ENCODE measurements at regions not wholly inside any gene's neighbourhood (a gene's known extent, or its start where the extent isn't known, plus 50 kb on each side); places are given as distances from the start of the nearest gene placed in this dataset.

DNA sequence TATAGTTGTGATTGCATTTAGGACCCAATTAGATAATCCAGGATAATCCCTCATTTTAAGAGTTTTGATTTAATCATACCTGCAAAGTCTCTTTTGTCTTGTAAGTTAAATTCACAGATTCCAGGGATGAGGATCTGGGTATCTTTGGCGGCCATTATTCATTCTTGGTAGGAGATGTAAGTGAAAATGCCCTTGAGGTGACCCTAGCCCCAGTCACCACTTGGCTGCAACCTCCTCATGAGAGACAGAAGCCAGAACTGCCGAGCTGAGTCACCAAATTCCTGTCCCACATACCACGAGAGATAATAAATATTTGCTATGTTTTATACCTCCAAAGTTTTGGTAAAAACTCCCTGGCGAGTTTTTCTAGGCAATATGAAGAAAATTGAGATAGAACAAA lies 389.4 kb downstream of the RFC3 start:
- ATAC-seq (peak; percentile 67), DNase-seq (ENCODE audit: low read depth, low spot score) (no peak)
- no TSS peak for BruUV-seq (replicated peaks)
- ChIA-PET RAD21 (ENCODE audit: low non-redundant PET in 1 of 2, low total read pairs in 2 of 2, uncharacterized antibody in 2 of 2, unreplicated experiment in 2 of 2) (no interaction called here), CTCF (interaction anchor here (1.8 kb wide), 1 partner anchor 130 kb away, joined by 3 read pairs; no protein-coding TSS in a partner anchor), POLR2A (no interaction called here)
- Histone ChIP-seq H3K9me3 (ENCODE audit: control insufficient read depth in 1 of 2, insufficient read depth in 1 of 2, low read depth in 1 of 2, low read length in 2 of 2) (no peaks in the 10 kb centered on the region), H3K27ac (ENCODE audit: low read depth, low read length) (no peak overlapping the region), H3K79me2 (ENCODE audit: insufficient read depth, low read length) (no peaks in the 10 kb centered on the region), H2AFZ (ENCODE audit: low read depth, low read length, poor library complexity, severe bottlenecking) (peak overlapping the region; percentile 49), H3K9ac (ENCODE audit: low read length) (no peak overlapping the region), H3K4me3 (replicated peaks in 1 of 2; ENCODE audit: low read depth in 1 of 2, low read length in 2 of 2) (no peak overlapping the region), H3K4me2 (ENCODE audit: low read length) (peak overlapping the region; percentile 11; the same call in 1 of the 2 replicates), H4K20me1 (ENCODE audit: insufficient read depth) (no peaks in the 10 kb centered on the region), H3K4me1 (ENCODE audit: control insufficient read depth in 1 of 2, insufficient read depth in 2 of 2, low read length in 2 of 2) (peaks cover 0 to 10% of the 10 kb centered on the region in 2 experiments; a peak in 2 of 4 replicates), H3K27me3 (ENCODE audit: insufficient read depth, low read length) (no peaks in the 10 kb centered on the region), H3K36me3 (ENCODE audit: control insufficient read depth in 1 of 2, insufficient read depth in 2 of 2, low read length in 2 of 2) (no peaks in the 10 kb centered on the region), H3K9me2 (ENCODE audit: insufficient read depth) (no peaks in the 10 kb centered on the region)
- intact Hi-C loops (cut with micrococcal nuclease), result no loop called here
- TF ChIP-seq EZH2 (IDR thresholded peaks at IDR 0.05), result no peak
- TF ChIP-seq EGR1 (IDR thresholded peaks at IDR 0.05; ENCODE audit: low read depth), result no peak
- TF ChIP-seq, protein P1, sequence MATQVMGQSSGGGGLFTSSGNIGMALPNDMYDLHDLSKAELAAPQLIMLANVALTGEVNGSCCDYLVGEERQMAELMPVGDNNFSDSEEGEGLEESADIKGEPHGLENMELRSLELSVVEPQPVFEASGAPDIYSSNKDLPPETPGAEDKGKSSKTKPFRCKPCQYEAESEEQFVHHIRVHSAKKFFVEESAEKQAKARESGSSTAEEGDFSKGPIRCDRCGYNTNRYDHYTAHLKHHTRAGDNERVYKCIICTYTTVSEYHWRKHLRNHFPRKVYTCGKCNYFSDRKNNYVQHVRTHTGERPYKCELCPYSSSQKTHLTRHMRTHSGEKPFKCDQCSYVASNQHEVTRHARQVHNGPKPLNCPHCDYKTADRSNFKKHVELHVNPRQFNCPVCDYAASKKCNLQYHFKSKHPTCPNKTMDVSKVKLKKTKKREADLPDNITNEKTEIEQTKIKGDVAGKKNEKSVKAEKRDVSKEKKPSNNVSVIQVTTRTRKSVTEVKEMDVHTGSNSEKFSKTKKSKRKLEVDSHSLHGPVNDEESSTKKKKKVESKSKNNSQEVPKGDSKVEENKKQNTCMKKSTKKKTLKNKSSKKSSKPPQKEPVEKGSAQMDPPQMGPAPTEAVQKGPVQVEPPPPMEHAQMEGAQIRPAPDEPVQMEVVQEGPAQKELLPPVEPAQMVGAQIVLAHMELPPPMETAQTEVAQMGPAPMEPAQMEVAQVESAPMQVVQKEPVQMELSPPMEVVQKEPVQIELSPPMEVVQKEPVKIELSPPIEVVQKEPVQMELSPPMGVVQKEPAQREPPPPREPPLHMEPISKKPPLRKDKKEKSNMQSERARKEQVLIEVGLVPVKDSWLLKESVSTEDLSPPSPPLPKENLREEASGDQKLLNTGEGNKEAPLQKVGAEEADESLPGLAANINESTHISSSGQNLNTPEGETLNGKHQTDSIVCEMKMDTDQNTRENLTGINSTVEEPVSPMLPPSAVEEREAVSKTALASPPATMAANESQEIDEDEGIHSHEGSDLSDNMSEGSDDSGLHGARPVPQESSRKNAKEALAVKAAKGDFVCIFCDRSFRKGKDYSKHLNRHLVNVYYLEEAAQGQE (IDR thresholded peaks at IDR 0.05; ENCODE audit: low read depth), result no peak
- no peak for TF ChIP-seq POLR2AphosphoS5 (IDR thresholded peaks at IDR 0.05; ENCODE audit: low read depth, low read length)
- no peak for TF ChIP-seq SP1 (IDR thresholded peaks at IDR 0.05; ENCODE audit: low read depth)
- TF ChIP-seq ZBTB33 (IDR thresholded peaks at IDR 0.05; ENCODE audit: extremely low read depth, insufficient replicate concordance, low read length), result no peak
- TF ChIP-seq CEBPB (IDR thresholded peaks at IDR 0.05; ENCODE audit: low read depth), result no peak
- TF ChIP-seq JUND (IDR thresholded peaks at IDR 0.05), result no peak
